ENCODE measurements at regions not wholly inside any gene's neighbourhood (a gene's known extent, or its start where the extent isn't known, plus 50 kb on each side); places are given as distances from the start of the nearest gene placed in this dataset.
"Not testable (repeated sequence)": the region's sequence is repeated elsewhere in the genome, so short reads cannot be mapped to it uniquely, and the experiment has no call there.

GRCh38 chr14:30072454-30072853 is 144.8 kb upstream of the PRKD1 start:
- not testable (repeated sequence) for H3K4ac ChIP-seq (ENCODE audit: low read depth in 1 of 2, low read length in 2 of 2); H3K4me1 ChIP-seq (ENCODE audit: control insufficient read depth, insufficient read depth, low read depth, low read length); H2BK120ac ChIP-seq (ENCODE audit: low read depth, low read length); H3K4me3 ChIP-seq (ENCODE audit: insufficient read depth in 1 of 2, low read depth in 1 of 2, low read length in 2 of 2); H3K9me3 ChIP-seq (ENCODE audit: control insufficient read depth, low read length); H3K23ac ChIP-seq (ENCODE audit: low read length in 2 of 2); H2AFZ ChIP-seq (ENCODE audit: low read depth, low read length); DNase-seq; H3K18ac ChIP-seq (ENCODE audit: low read depth in 1 of 2, low read length in 2 of 2); H2BK12ac ChIP-seq (ENCODE audit: low read length in 2 of 2); H2BK15ac ChIP-seq (ENCODE audit: low read depth, poor library complexity, severe bottlenecking); H3K27ac ChIP-seq (ENCODE audit: low read length, poor library complexity, severe bottlenecking); H3K14ac ChIP-seq (ENCODE audit: low read length in 2 of 2); H3K36me3 ChIP-seq (ENCODE audit: control insufficient read depth in 1 of 2, insufficient read depth in 2 of 2, low read depth in 1 of 2, low read length in 2 of 2); H3K4me2 ChIP-seq (ENCODE audit: low read length, poor library complexity, severe bottlenecking); H2AK5ac ChIP-seq (ENCODE audit: low read length, severe bottlenecking); H3K9ac ChIP-seq (ENCODE audit: low read length); H3K79me1 ChIP-seq (replicated peaks; ENCODE audit: low read length, poor library complexity, severe bottlenecking); H4K91ac ChIP-seq (ENCODE audit: low read length); H3K27me3 ChIP-seq (ENCODE audit: control insufficient read depth in 1 of 2, insufficient read depth in 1 of 2, low read length in 2 of 2); H2BK5ac ChIP-seq (ENCODE audit: low read depth, low read length, poor library complexity, severe bottlenecking); H4K8ac ChIP-seq (ENCODE audit: low read length)
- 47% methylated on average over 2 of the region's 2 CpGs for WGBS

GRCh38 chr14:30077946-30078345 is 150.3 kb upstream of the PRKD1 start:
- Histone ChIP-seq H3K23ac (ENCODE audit: low read length in 2 of 2) (no peak overlapping the region), H3K4me1 (ENCODE audit: control insufficient read depth, insufficient read depth, low read depth, low read length) (no peaks in the 10 kb centered on the region), H2AK5ac (ENCODE audit: low read length, severe bottlenecking) (no peak overlapping the region), H3K79me1 (replicated peaks; ENCODE audit: low read length, poor library complexity, severe bottlenecking) (no peaks in the 10 kb centered on the region), H3K27me3 (ENCODE audit: control insufficient read depth in 1 of 2, insufficient read depth in 1 of 2, low read length in 2 of 2) (no peaks in the 10 kb centered on the region), H3K36me3 (ENCODE audit: control insufficient read depth in 1 of 2, insufficient read depth in 2 of 2, low read depth in 1 of 2, low read length in 2 of 2) (no peaks in the 10 kb centered on the region), H4K8ac (ENCODE audit: low read length) (no peak overlapping the region), H2BK12ac (ENCODE audit: low read length in 2 of 2) (no peak overlapping the region), H3K18ac (ENCODE audit: low read depth in 1 of 2, low read length in 2 of 2) (no peak overlapping the region), H2BK5ac (ENCODE audit: low read depth, low read length, poor library complexity, severe bottlenecking) (no peak overlapping the region), H2AFZ (ENCODE audit: low read depth, low read length) (no peak overlapping the region), H3K4ac (ENCODE audit: low read depth in 1 of 2, low read length in 2 of 2) (no peak overlapping the region), H3K4me3 (ENCODE audit: insufficient read depth in 1 of 2, low read depth in 1 of 2, low read length in 2 of 2) (no peak overlapping the region), H3K9ac (ENCODE audit: low read length) (no peak overlapping the region), H4K91ac (ENCODE audit: low read length) (no peak overlapping the region), H3K9me3 (ENCODE audit: control insufficient read depth, low read length) (no peaks in the 10 kb centered on the region), H3K27ac (ENCODE audit: low read length, poor library complexity, severe bottlenecking) (no peak overlapping the region), H3K4me2 (ENCODE audit: low read length, poor library complexity, severe bottlenecking) (no peak overlapping the region), H2BK15ac (ENCODE audit: low read depth, poor library complexity, severe bottlenecking) (no peak overlapping the region), H3K14ac (ENCODE audit: low read length in 2 of 2) (no peak overlapping the region), H2BK120ac (ENCODE audit: low read depth, low read length) (no peak overlapping the region)
- 48% methylated on average over 2 of the region's 2 CpGs for WGBS
- no peak for DNase-seq

DNA sequence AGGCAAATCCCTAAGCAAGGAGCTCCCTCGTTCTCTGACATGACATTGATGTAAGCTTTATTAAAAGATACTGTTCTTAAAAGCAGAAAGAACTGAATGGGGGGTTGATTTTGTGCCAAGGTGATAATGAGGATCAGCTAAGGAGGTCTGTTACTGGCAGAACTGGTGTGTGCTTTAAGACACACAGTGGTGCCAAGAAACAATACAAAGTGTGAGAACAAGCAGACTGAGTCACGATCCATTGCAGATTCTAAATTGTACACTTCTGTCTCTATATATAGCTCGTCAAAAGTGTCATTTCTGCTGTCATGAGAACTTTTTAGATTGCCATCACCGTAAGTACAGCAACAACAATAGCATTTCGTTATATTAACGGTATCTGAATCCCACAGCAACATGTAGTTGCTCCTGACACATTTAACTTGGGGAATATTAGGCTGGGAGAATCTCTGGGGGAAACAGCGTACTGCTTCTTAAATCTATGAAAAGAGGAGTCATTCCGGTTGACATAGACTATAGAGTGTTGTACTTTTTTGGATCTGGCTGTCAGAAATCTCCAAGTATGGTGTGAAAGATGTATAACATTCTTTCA is 151.3 kb upstream of the PRKD1 start:
- H3K4me2 ChIP-seq (ENCODE audit: low read length, poor library complexity, severe bottlenecking), result no peak overlapping the region
- H3K36me3 ChIP-seq (ENCODE audit: control insufficient read depth in 1 of 2, insufficient read depth in 2 of 2, low read depth in 1 of 2, low read length in 2 of 2), result no peaks in the 10 kb centered on the region
- no peak overlapping the region for H3K14ac ChIP-seq (ENCODE audit: low read length in 2 of 2)
- no peaks in the 10 kb centered on the region for H3K9me3 ChIP-seq (ENCODE audit: control insufficient read depth, low read length)
- H3K18ac ChIP-seq (ENCODE audit: low read depth in 1 of 2, low read length in 2 of 2), result no peak overlapping the region
- no peak overlapping the region for H3K4me3 ChIP-seq (ENCODE audit: insufficient read depth in 1 of 2, low read depth in 1 of 2, low read length in 2 of 2)
- H4K8ac ChIP-seq (ENCODE audit: low read length), result no peak overlapping the region
- no peaks in the 10 kb centered on the region for H3K79me1 ChIP-seq (replicated peaks; ENCODE audit: low read length, poor library complexity, severe bottlenecking)
- no peak overlapping the region for H2BK12ac ChIP-seq (ENCODE audit: low read length in 2 of 2)
- no peak overlapping the region for H2AFZ ChIP-seq (ENCODE audit: low read depth, low read length)
- 81% methylated on average over 8 of the region's 8 CpGs for WGBS
- no peak overlapping the region for H2AK5ac ChIP-seq (ENCODE audit: low read length, severe bottlenecking)
- H3K23ac ChIP-seq (ENCODE audit: low read length in 2 of 2), result no peak overlapping the region
- no peak overlapping the region for H4K91ac ChIP-seq (ENCODE audit: low read length)
- no peak overlapping the region for H3K9ac ChIP-seq (ENCODE audit: low read length)
- H3K27ac ChIP-seq (ENCODE audit: low read length, poor library complexity, severe bottlenecking), result no peak overlapping the region
- no peak overlapping the region for H2BK15ac ChIP-seq (ENCODE audit: low read depth, poor library complexity, severe bottlenecking)
- DNase-seq, result no peak
- H3K4me1 ChIP-seq (ENCODE audit: control insufficient read depth, insufficient read depth, low read depth, low read length), result no peaks in the 10 kb centered on the region
- no peaks in the 10 kb centered on the region for H3K27me3 ChIP-seq (ENCODE audit: control insufficient read depth in 1 of 2, insufficient read depth in 1 of 2, low read length in 2 of 2)
- H2BK120ac ChIP-seq (ENCODE audit: low read depth, low read length), result no peak overlapping the region
- no peak overlapping the region for H3K4ac ChIP-seq (ENCODE audit: low read depth in 1 of 2, low read length in 2 of 2)
- H2BK5ac ChIP-seq (ENCODE audit: low read depth, low read length, poor library complexity, severe bottlenecking), result no peak overlapping the region

GRCh38 chr14:30082486-30082885 is 154.8 kb upstream of the PRKD1 start:
- Histone ChIP-seq H3K36me3 (ENCODE audit: control insufficient read depth in 1 of 2, insufficient read depth in 2 of 2, low read depth in 1 of 2, low read length in 2 of 2) (no peaks in the 10 kb centered on the region), H3K14ac (ENCODE audit: low read length in 2 of 2) (no peak overlapping the region), H3K4ac (ENCODE audit: low read depth in 1 of 2, low read length in 2 of 2) (no peak overlapping the region), H3K4me3 (ENCODE audit: insufficient read depth in 1 of 2, low read depth in 1 of 2, low read length in 2 of 2) (no peak overlapping the region), H2BK15ac (ENCODE audit: low read depth, poor library complexity, severe bottlenecking) (no peak overlapping the region), H3K79me1 (replicated peaks; ENCODE audit: low read length, poor library complexity, severe bottlenecking) (no peaks in the 10 kb centered on the region), H3K9ac (ENCODE audit: low read length) (no peak overlapping the region), H3K27me3 (ENCODE audit: control insufficient read depth in 1 of 2, insufficient read depth in 1 of 2, low read length in 2 of 2) (no peaks in the 10 kb centered on the region), H2AFZ (ENCODE audit: low read depth, low read length) (no peak overlapping the region), H3K4me2 (ENCODE audit: low read length, poor library complexity, severe bottlenecking) (no peak overlapping the region), H4K91ac (ENCODE audit: low read length) (no peak overlapping the region), H3K9me3 (ENCODE audit: control insufficient read depth, low read length) (peaks cover 2% of the 10 kb centered on the region), H4K8ac (ENCODE audit: low read length) (no peak overlapping the region), H2BK12ac (ENCODE audit: low read length in 2 of 2) (no peak overlapping the region), H3K27ac (ENCODE audit: low read length, poor library complexity, severe bottlenecking) (no peak overlapping the region), H2AK5ac (ENCODE audit: low read length, severe bottlenecking) (no peak overlapping the region), H2BK120ac (ENCODE audit: low read depth, low read length) (no peak overlapping the region), H3K23ac (ENCODE audit: low read length in 2 of 2) (no peak overlapping the region), H3K4me1 (ENCODE audit: control insufficient read depth, insufficient read depth, low read depth, low read length) (no peaks in the 10 kb centered on the region), H2BK5ac (ENCODE audit: low read depth, low read length, poor library complexity, severe bottlenecking) (no peak overlapping the region), H3K18ac (ENCODE audit: low read depth in 1 of 2, low read length in 2 of 2) (no peak overlapping the region)
- no peak for DNase-seq
- WGBS, result no CpG with 5 or more reads among the region's 1 CpG
